ENCODE measurements at regions not wholly inside any gene's neighbourhood (a gene's known extent, or its start where the extent isn't known, plus 50 kb on each side); places are given as distances from the start of the nearest gene placed in this dataset.

DNA sequence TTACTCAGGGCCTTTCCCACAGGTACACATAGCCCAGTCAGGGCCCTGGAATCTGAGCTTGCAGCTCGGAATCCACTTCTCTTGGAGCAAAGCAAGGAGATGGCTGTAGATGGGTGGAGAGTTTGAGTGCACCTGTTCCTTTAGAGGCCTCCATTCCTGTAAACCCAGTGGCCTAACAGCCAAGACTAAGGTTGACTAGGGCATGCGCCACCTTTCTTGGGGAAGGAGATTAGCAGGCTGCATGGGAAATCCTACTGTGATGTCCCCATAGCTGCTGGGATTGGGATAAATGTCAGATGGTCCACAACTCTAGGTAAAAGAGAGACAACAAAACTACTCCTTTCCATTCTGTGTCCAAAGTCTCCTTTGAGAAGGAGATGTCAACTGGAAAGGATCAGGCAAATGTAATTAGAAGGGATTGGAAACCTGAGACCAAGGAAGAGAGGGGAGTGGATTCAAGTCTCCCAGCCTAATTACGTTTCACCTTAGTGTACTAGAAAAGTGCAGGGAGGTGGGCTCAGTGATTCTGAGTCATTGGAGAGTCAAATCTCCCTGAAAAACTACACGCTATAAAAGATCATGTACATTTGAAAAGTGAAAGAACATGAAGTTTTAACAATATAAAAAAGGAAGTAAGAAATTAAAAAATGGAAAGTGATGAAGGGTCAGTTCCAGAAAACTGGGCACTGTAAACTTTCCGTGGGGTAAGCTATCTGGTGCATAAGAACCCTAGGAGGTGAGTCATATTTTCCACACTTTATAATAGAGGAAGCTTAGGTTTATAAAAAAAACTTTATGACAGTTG, 104.2 kb downstream of the SEC61B start:
- H3K27me3 ChIP-seq (ENCODE audit: control insufficient read depth in 1 of 2, insufficient read depth in 2 of 2, low read length in 2 of 2): no peaks in the 10 kb centered on the region
- no peak overlapping the region for H3K27ac ChIP-seq (ENCODE audit: low read depth, low read length)
- no peaks in the 10 kb centered on the region for H3K9me3 ChIP-seq (ENCODE audit: control insufficient read depth in 1 of 2, low read length in 2 of 2)
- H3K4me3 ChIP-seq (ENCODE audit: low read depth in 1 of 2, low read length in 2 of 2): no peak overlapping the region
- no peaks in the 10 kb centered on the region for H3K4me1 ChIP-seq (ENCODE audit: control insufficient read depth in 1 of 2, insufficient read depth in 2 of 2, low read length in 2 of 2)
- H3K9ac ChIP-seq (ENCODE audit: low read depth in 1 of 2, low read length in 2 of 2): no peak overlapping the region
- H3K36me3 ChIP-seq (ENCODE audit: control insufficient read depth in 1 of 2, insufficient read depth in 2 of 2, low read length in 2 of 2): no peaks in the 10 kb centered on the region

DNA sequence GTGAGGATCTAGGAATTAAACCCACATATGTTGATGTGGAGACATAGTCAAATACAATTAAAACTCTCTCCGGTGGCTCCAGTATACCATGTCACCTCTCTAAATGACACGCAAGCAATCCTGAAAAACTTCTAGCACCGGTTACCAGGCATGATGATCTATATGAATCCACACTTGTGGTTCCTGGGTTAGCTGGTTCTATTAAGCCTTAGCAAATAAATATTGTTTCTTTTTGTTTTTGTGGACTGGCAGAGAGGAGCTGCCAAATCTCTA, 104.8 kb downstream of the SEC61B start:
- Histone ChIP-seq H3K9ac (ENCODE audit: low read depth in 1 of 2, low read length in 2 of 2) (no peak overlapping the region), H3K27me3 (ENCODE audit: control insufficient read depth in 1 of 2, insufficient read depth in 2 of 2, low read length in 2 of 2) (no peaks in the 10 kb centered on the region), H3K4me3 (ENCODE audit: low read depth in 1 of 2, low read length in 2 of 2) (no peak overlapping the region), H3K27ac (ENCODE audit: low read depth, low read length) (no peak overlapping the region), H3K36me3 (ENCODE audit: control insufficient read depth in 1 of 2, insufficient read depth in 2 of 2, low read length in 2 of 2) (no peaks in the 10 kb centered on the region), H3K4me1 (ENCODE audit: control insufficient read depth in 1 of 2, insufficient read depth in 2 of 2, low read length in 2 of 2) (no peaks in the 10 kb centered on the region), H3K9me3 (ENCODE audit: control insufficient read depth in 1 of 2, low read length in 2 of 2) (no peaks in the 10 kb centered on the region)

DNA sequence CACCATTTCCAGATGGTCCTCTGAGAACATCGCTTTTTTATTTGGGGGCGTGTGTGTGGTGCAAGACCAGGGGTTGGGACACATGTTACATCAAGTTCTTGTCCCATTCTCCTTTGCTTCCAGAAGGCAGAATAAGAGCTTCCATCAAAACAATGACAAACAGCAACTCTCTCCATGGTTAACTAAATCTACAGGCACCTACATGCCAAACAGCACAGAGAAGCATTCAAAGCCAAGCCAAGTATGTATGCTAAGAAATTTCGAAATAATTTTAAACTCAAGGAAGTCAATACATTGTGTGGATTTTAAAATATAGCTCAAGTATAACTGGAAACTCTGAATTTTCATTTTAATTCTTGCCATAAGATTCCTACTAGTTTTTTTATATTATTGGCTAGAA, 105.6 kb downstream of the SEC61B start:
- Histone ChIP-seq H3K9me3 (ENCODE audit: control insufficient read depth in 1 of 2, low read length in 2 of 2) (no peaks in the 10 kb centered on the region), H3K36me3 (ENCODE audit: control insufficient read depth in 1 of 2, insufficient read depth in 2 of 2, low read length in 2 of 2) (no peaks in the 10 kb centered on the region), H3K4me3 (ENCODE audit: low read depth in 1 of 2, low read length in 2 of 2) (no peak overlapping the region), H3K27me3 (ENCODE audit: control insufficient read depth in 1 of 2, insufficient read depth in 2 of 2, low read length in 2 of 2) (no peaks in the 10 kb centered on the region), H3K9ac (ENCODE audit: low read depth in 1 of 2, low read length in 2 of 2) (no peak overlapping the region), H3K4me1 (ENCODE audit: control insufficient read depth in 1 of 2, insufficient read depth in 2 of 2, low read length in 2 of 2) (no peaks in the 10 kb centered on the region), H3K27ac (ENCODE audit: low read depth, low read length) (no peak overlapping the region)

DNA sequence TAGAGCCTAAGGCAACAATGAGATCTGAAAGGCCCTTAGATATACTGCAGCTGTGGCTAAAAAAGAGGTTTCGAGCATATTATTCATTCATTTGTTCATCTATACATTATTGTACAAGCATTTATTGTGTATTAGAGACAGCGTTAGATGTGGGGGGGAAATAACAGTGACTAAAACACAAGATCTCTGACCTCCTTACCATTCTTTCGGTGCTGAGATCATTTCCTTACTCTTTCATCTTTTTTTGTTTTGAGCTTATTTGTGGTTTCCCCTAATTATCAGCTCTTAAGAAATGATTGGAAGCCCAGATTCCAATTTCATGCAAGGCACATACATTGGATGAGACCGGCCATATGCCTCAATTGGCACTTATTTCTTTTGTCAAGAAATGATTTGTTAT, 113.2 kb downstream of the SEC61B start:
- no peaks in the 10 kb centered on the region for H3K9me3 ChIP-seq (ENCODE audit: control insufficient read depth in 1 of 2, low read length in 2 of 2)
- no peak overlapping the region for H3K4me3 ChIP-seq (ENCODE audit: low read depth in 1 of 2, low read length in 2 of 2)
- H3K36me3 ChIP-seq (ENCODE audit: control insufficient read depth in 1 of 2, insufficient read depth in 2 of 2, low read length in 2 of 2): no peaks in the 10 kb centered on the region
- H3K4me1 ChIP-seq (ENCODE audit: control insufficient read depth in 1 of 2, insufficient read depth in 2 of 2, low read length in 2 of 2): no peaks in the 10 kb centered on the region
- no peak overlapping the region for H3K9ac ChIP-seq (ENCODE audit: low read depth in 1 of 2, low read length in 2 of 2)
- no peaks in the 10 kb centered on the region for H3K27me3 ChIP-seq (ENCODE audit: control insufficient read depth in 1 of 2, insufficient read depth in 2 of 2, low read length in 2 of 2)
- no peak overlapping the region for H3K27ac ChIP-seq (ENCODE audit: low read depth, low read length)

DNA sequence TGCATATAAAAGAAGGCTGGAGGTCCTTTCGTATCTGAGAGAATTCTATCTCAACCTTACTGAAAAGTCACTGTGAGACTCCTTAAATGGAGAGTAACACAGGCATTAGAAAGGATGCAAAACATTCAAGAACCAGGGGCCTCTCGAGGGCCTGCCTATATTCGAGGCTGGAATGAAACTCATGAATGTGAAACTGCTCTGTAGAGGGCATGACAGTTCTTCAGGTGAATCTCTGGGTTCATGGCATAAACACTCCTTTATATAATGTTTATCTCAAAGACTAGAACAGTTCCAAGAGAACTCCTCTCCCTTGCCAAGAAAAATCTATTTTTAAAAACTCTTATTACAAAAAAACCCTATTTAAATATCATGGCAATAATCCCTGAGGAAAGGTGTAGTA, 113.9 kb downstream of the SEC61B start:
- Histone ChIP-seq H3K4me1 (ENCODE audit: control insufficient read depth in 1 of 2, insufficient read depth in 2 of 2, low read length in 2 of 2) (no peaks in the 10 kb centered on the region), H3K36me3 (ENCODE audit: control insufficient read depth in 1 of 2, insufficient read depth in 2 of 2, low read length in 2 of 2) (no peaks in the 10 kb centered on the region), H3K9ac (ENCODE audit: low read depth in 1 of 2, low read length in 2 of 2) (no peak overlapping the region), H3K9me3 (ENCODE audit: control insufficient read depth in 1 of 2, low read length in 2 of 2) (no peaks in the 10 kb centered on the region), H3K4me3 (ENCODE audit: low read depth in 1 of 2, low read length in 2 of 2) (no peak overlapping the region), H3K27me3 (ENCODE audit: control insufficient read depth in 1 of 2, insufficient read depth in 2 of 2, low read length in 2 of 2) (no peaks in the 10 kb centered on the region), H3K27ac (ENCODE audit: low read depth, low read length) (no peak overlapping the region)

DNA sequence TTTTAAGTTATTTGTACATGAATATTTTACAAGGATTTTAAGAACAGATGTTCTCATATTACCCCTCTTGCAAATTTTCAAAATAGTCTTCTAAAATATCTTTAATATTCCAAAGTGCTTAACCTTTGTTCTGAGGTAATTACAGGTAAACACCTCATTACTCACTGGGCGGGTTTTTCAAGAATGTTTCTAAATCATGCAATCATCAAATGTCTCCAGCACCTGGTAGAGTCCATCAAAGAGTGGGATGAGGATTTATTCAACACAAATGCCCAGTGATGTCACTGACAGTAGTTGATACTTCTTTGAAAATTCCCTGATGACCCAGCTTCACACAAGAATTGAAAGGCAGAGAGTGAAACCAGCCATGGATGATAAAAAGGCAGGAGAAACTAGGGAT, 114.4 kb downstream of the SEC61B start:
- Histone ChIP-seq H3K27ac (ENCODE audit: low read depth, low read length) (no peak overlapping the region), H3K27me3 (ENCODE audit: control insufficient read depth in 1 of 2, insufficient read depth in 2 of 2, low read length in 2 of 2) (no peaks in the 10 kb centered on the region), H3K9ac (ENCODE audit: low read depth in 1 of 2, low read length in 2 of 2) (no peak overlapping the region), H3K4me1 (ENCODE audit: control insufficient read depth in 1 of 2, insufficient read depth in 2 of 2, low read length in 2 of 2) (no peaks in the 10 kb centered on the region), H3K36me3 (ENCODE audit: control insufficient read depth in 1 of 2, insufficient read depth in 2 of 2, low read length in 2 of 2) (no peaks in the 10 kb centered on the region), H3K4me3 (ENCODE audit: low read depth in 1 of 2, low read length in 2 of 2) (no peak overlapping the region), H3K9me3 (ENCODE audit: control insufficient read depth in 1 of 2, low read length in 2 of 2) (no peaks in the 10 kb centered on the region)

DNA sequence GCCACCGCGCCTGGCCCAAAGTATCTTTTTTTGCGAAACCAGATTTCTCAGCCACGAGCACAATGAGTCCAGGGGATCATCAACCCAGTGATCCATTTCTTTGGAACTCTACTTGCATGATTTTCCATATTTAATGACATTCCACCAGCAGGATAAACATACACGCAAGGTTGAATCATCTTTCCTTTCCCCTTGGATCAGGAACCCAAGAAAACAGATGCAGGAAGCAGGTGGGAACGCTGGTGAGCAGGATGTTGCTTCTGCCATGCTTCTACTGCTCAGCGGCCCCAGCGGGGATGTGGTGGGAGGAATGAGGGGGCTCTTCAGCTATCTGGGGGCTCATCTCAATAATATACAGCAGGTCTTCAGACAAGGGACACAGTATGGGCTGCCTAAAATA, 118.2 kb downstream of the SEC61B start:
- Histone ChIP-seq H3K27me3 (ENCODE audit: control insufficient read depth in 1 of 2, insufficient read depth in 2 of 2, low read length in 2 of 2) (no peaks in the 10 kb centered on the region), H3K4me1 (ENCODE audit: control insufficient read depth in 1 of 2, insufficient read depth in 2 of 2, low read length in 2 of 2) (no peaks in the 10 kb centered on the region), H3K4me3 (ENCODE audit: low read depth in 1 of 2, low read length in 2 of 2) (no peak overlapping the region), H3K9ac (ENCODE audit: low read depth in 1 of 2, low read length in 2 of 2) (no peak overlapping the region), H3K27ac (ENCODE audit: low read depth, low read length) (no peak overlapping the region), H3K9me3 (ENCODE audit: control insufficient read depth in 1 of 2, low read length in 2 of 2) (no peaks in the 10 kb centered on the region), H3K36me3 (ENCODE audit: control insufficient read depth in 1 of 2, insufficient read depth in 2 of 2, low read length in 2 of 2) (no peaks in the 10 kb centered on the region)

DNA sequence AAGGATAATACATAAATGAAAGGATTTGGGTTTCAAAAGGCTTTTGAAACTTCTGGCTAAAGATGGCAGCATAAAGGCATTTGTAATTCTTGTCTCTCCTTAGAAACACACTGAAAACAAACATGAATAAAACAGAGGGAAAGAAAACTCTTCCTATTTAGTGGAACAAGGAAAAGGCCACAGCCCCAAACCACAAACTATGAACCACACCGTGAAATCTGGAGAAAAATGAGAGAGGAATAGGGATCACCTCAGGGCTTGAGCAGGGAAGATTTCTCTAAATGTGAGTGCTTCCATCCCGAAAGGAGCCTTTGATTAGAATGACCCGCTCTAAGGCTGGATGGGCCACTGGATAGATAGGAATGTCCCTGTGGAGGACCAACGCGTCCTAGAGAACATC, 119.6 kb downstream of the SEC61B start:
- H3K9ac ChIP-seq (ENCODE audit: low read depth in 1 of 2, low read length in 2 of 2): no peak overlapping the region
- no peak overlapping the region for H3K27ac ChIP-seq (ENCODE audit: low read depth, low read length)
- H3K4me3 ChIP-seq (ENCODE audit: low read depth in 1 of 2, low read length in 2 of 2): no peak overlapping the region
- no peaks in the 10 kb centered on the region for H3K27me3 ChIP-seq (ENCODE audit: control insufficient read depth in 1 of 2, insufficient read depth in 2 of 2, low read length in 2 of 2)
- H3K36me3 ChIP-seq (ENCODE audit: control insufficient read depth in 1 of 2, insufficient read depth in 2 of 2, low read length in 2 of 2): no peaks in the 10 kb centered on the region
- H3K9me3 ChIP-seq (ENCODE audit: control insufficient read depth in 1 of 2, low read length in 2 of 2): no peaks in the 10 kb centered on the region
- H3K4me1 ChIP-seq (ENCODE audit: control insufficient read depth in 1 of 2, insufficient read depth in 2 of 2, low read length in 2 of 2): no peaks in the 10 kb centered on the region

DNA sequence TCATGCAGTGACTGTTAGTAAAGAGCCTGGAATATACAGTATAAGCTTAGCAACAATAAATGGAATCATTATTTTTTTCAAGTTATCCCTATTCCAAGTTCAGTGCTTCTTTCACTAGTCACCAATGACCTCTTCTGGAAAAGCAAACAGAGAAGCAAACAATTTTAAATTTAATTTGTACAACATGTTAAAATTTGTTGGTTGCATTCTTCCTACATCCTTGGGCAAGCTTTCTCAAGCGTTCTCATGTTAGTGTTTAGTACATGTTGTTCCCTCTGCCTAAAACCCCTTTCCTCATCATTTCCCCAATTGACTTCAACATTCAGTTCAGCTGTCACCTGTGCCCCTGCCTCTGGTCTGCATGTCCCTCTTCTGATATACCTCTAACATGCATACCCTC, 123.4 kb downstream of the SEC61B start:
- H3K27ac ChIP-seq (ENCODE audit: low read depth, low read length): no peak overlapping the region
- H3K4me1 ChIP-seq (ENCODE audit: control insufficient read depth in 1 of 2, insufficient read depth in 2 of 2, low read length in 2 of 2): no peaks in the 10 kb centered on the region
- H3K4me3 ChIP-seq (ENCODE audit: low read depth in 1 of 2, low read length in 2 of 2): no peak overlapping the region
- no peak overlapping the region for H3K9ac ChIP-seq (ENCODE audit: low read depth in 1 of 2, low read length in 2 of 2)
- no peaks in the 10 kb centered on the region for H3K36me3 ChIP-seq (ENCODE audit: control insufficient read depth in 1 of 2, insufficient read depth in 2 of 2, low read length in 2 of 2)
- H3K9me3 ChIP-seq (ENCODE audit: control insufficient read depth in 1 of 2, low read length in 2 of 2): no peaks in the 10 kb centered on the region
- no peaks in the 10 kb centered on the region for H3K27me3 ChIP-seq (ENCODE audit: control insufficient read depth in 1 of 2, insufficient read depth in 2 of 2, low read length in 2 of 2)

DNA sequence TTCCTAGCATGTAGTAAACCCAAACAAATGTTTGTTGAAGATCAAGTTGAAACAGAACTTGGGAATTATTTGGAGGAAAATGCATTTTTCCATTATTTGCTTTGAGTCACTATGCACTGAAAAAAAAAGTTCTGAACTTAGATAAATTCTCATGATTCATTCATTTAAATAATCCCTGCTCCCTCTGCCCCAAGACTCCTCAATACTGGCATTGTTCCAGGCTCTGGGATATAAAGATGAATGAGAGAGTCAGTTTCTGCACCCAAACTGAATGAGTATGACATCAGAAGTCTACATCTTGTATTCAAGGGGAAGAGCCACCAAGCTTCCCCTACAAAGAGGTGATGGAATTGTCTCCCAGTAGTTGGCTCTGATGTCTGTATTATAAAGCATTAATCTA, 123.9 kb downstream of the SEC61B start:
- H3K4me3 ChIP-seq (ENCODE audit: low read depth in 1 of 2, low read length in 2 of 2): no peak overlapping the region
- no peaks in the 10 kb centered on the region for H3K4me1 ChIP-seq (ENCODE audit: control insufficient read depth in 1 of 2, insufficient read depth in 2 of 2, low read length in 2 of 2)
- H3K27me3 ChIP-seq (ENCODE audit: control insufficient read depth in 1 of 2, insufficient read depth in 2 of 2, low read length in 2 of 2): no peaks in the 10 kb centered on the region
- H3K9ac ChIP-seq (ENCODE audit: low read depth in 1 of 2, low read length in 2 of 2): no peak overlapping the region
- no peak overlapping the region for H3K27ac ChIP-seq (ENCODE audit: low read depth, low read length)
- H3K36me3 ChIP-seq (ENCODE audit: control insufficient read depth in 1 of 2, insufficient read depth in 2 of 2, low read length in 2 of 2): no peaks in the 10 kb centered on the region
- no peaks in the 10 kb centered on the region for H3K9me3 ChIP-seq (ENCODE audit: control insufficient read depth in 1 of 2, low read length in 2 of 2)

DNA sequence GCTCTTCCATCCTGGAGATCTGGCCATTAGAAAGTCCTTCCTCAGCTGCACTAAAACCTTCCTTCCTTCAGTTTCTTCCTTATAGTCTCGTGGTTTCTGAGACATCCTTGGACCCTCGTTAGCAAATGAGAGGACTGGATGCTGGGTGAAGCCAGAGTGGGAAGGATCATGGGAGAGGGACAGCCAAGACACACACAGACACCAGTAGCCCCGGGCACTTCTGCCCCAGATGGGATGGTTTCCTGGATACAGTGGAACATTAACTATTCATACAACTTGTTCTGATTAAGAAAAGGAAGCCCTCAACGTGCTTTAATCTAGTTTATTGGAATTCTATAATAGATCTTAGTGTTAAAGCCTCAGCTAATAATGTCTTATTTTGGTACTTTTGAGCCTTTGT, 125.5 kb downstream of the SEC61B start:
- H3K4me1 ChIP-seq (ENCODE audit: control insufficient read depth in 1 of 2, insufficient read depth in 2 of 2, low read length in 2 of 2): no peaks in the 10 kb centered on the region
- no peaks in the 10 kb centered on the region for H3K9me3 ChIP-seq (ENCODE audit: control insufficient read depth in 1 of 2, low read length in 2 of 2)
- no peaks in the 10 kb centered on the region for H3K27me3 ChIP-seq (ENCODE audit: control insufficient read depth in 1 of 2, insufficient read depth in 2 of 2, low read length in 2 of 2)
- H3K4me3 ChIP-seq (ENCODE audit: low read depth in 1 of 2, low read length in 2 of 2): no peak overlapping the region
- no peak overlapping the region for H3K9ac ChIP-seq (ENCODE audit: low read depth in 1 of 2, low read length in 2 of 2)
- no peaks in the 10 kb centered on the region for H3K36me3 ChIP-seq (ENCODE audit: control insufficient read depth in 1 of 2, insufficient read depth in 2 of 2, low read length in 2 of 2)
- no peak overlapping the region for H3K27ac ChIP-seq (ENCODE audit: low read depth, low read length)

All from duodenal mucosa (tissue), 2 donors.